Keratinocyte (primary cell): ENCODE measurements at regions not wholly inside any gene's neighbourhood (a gene's known extent, or its start where the extent isn't known, plus 50 kb on each side); places are given as distances from the start of the nearest gene placed in this dataset.

Experiments used
- DNase-seq: peaks from one replicate; pipeline ENCODE4 v3.0.0-alpha.2; 2011; ENCODE audit warnings: low read depth, missing footprints, low spot score
- FAIRE-seq: peaks from 2 replicates; lab custom pipeline; 2011; peaks lifted over from hg19 to GRCh38; lab: Jason Lieb, UNC
- H2AFZ ChIP-seq: 2 replicates; pipeline ENCODE4 v1.6.0; 2012; ENCODE audit warnings: low read length, control low read depth, inconsistent platforms; ENCODE audit not compliant: control insufficient read depth
- H3K27ac ChIP-seq: 2 replicates; pipeline ENCODE4 v1.5.1; 2011; ENCODE audit warnings: low read length; ENCODE audit not compliant: control insufficient read depth, insufficient read depth
- H3K27me3 ChIP-seq: 3 replicates; pipeline ENCODE4 v1.6.0; 2011; ENCODE audit warnings: low read length; ENCODE audit not compliant: control insufficient read depth, insufficient read depth; ENCODE audit errors: extremely low read depth
- H3K36me3 ChIP-seq, 2 experiments: 2 replicates in 1 of 2; 3 replicates in 1 of 2; pipeline ENCODE4 v1.5.1; 2011; ENCODE audit warnings: low read length in 2 of 2, mild to moderate bottlenecking in 1 of 2; ENCODE audit not compliant: control insufficient read depth in 2 of 2, insufficient read depth in 2 of 2; ENCODE audit errors: extremely low read depth in 1 of 2
- H3K4me1 ChIP-seq: 3 replicates; pipeline ENCODE4 v1.5.1; 2011; ENCODE audit warnings: low read length; ENCODE audit not compliant: control insufficient read depth, insufficient read depth; ENCODE audit errors: extremely low read depth
- H3K4me2 ChIP-seq: 3 replicates; pipeline ENCODE4 v1.6.0; 2011; ENCODE audit warnings: low read depth, low read length; ENCODE audit not compliant: control insufficient read depth, insufficient read depth; ENCODE audit errors: extremely low read depth
- H3K4me3 ChIP-seq, 3 experiments: fragments of 200-600 bp in 1 of 3; sonication (generic) in 1 of 3; 2 replicates in 2 of 3; 3 replicates in 1 of 3; pipeline ENCODE4 v1.5.1; 2011 to 2016; ENCODE audit warnings: low read length in 3 of 3, mild to moderate bottlenecking in 3 of 3, control low read depth in 2 of 3, inconsistent platforms in 1 of 3, low read depth in 1 of 3, mixed read lengths in 1 of 3, mixed run types in 1 of 3, moderate library complexity in 1 of 3; ENCODE audit not compliant: control insufficient read depth in 2 of 3, insufficient read depth in 2 of 3; ENCODE audit errors: extremely low read depth in 1 of 3
- H3K79me2 ChIP-seq: 2 replicates; pipeline ENCODE4 v1.6.0; 2012; ENCODE audit warnings: low read length; ENCODE audit not compliant: control insufficient read depth, insufficient read depth
- H3K9ac ChIP-seq: 3 replicates; pipeline ENCODE4 v1.6.0; 2011; ENCODE audit warnings: low read length; ENCODE audit not compliant: control insufficient read depth, insufficient read depth; ENCODE audit errors: extremely low read depth
- H3K9me1 ChIP-seq: 3 replicates; pipeline ENCODE4 v1.6.0; 2011; ENCODE audit warnings: low read length; ENCODE audit not compliant: control insufficient read depth, insufficient read depth; ENCODE audit errors: extremely low read depth
- H3K9me3 ChIP-seq: 2 replicates; pipeline ENCODE4 v1.5.1; 2012; ENCODE audit warnings: low read depth, low read length; ENCODE audit not compliant: control insufficient read depth
- H4K20me1 ChIP-seq: 3 replicates; pipeline ENCODE4 v1.6.0; 2011; ENCODE audit warnings: low read length; ENCODE audit not compliant: control insufficient read depth, insufficient read depth; ENCODE audit errors: extremely low read depth
- EZH2 ChIP-seq: IDR thresholded peaks from one replicate; pipeline ENCODE4 v1.6.1; 2012; ENCODE audit warnings: inconsistent platforms, mild to moderate bottlenecking, low read length, moderate library complexity
- dilution Hi-C: fragments of 300-500 bp; cut with MboI; formaldehyde crosslinking; loops from one replicate; pipeline ENCODE4 v1.7.0; 2020; ENCODE audit warnings: low sequenced_read_pairs; ENCODE audit not compliant: extremely low pct_ligation_motif_present
- TF ChIP-seq, protein P1 (sequence below), 3 experiments: IDR thresholded peaks in 1 of 3; conservative IDR thresholded peaks in 1 of 3; optimal IDR thresholded peaks in 1 of 3; 2 replicates in 2 of 3; 3 replicates in 1 of 3; pipeline versions ENCODE3 to v1.5.1; 2011; ENCODE audit warnings: low read length in 3 of 3, mild to moderate bottlenecking in 3 of 3, moderate library complexity in 2 of 3, control low read depth in 1 of 3, inconsistent platforms in 1 of 3; ENCODE audit not compliant: insufficient read depth in 2 of 3; ENCODE audit errors: extremely low read depth in 1 of 3

DNA sequence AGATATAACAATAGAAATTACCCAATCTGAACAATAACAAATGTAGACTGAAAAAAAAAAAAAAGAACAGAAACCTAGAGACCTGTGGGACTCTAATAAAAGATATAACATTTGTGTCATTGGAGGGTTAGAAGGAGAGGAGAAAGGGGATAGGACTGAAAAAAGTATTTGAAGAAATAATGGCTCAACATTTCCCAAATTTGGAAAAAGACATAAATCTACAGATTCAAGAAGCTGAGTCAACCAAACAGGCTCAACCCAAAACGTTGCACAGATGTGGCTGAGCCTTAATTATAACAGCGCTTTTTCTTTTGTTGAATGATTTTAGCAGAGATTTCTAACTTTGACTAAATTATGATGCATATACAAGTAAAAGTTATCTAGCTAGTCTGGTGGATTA is 131.3 kb downstream of the TMTC3 start:
- H3K9me3 ChIP-seq, result no peaks in the 10 kb centered on the region
- no peaks in the 10 kb centered on the region for H3K4me1 ChIP-seq
- no peak overlapping the region for H3K9ac ChIP-seq
- no peak for DNase-seq
- no peak overlapping the region for H3K4me3 ChIP-seq
- H4K20me1 ChIP-seq, result no peaks in the 10 kb centered on the region
- no peaks in the 10 kb centered on the region for H3K9me1 ChIP-seq
- no peak for FAIRE-seq
- no peak overlapping the region for H2AFZ ChIP-seq
- no peak overlapping the region for H3K4me2 ChIP-seq
- TF ChIP-seq EZH2, result no peak
- TF ChIP-seq, protein P1, sequence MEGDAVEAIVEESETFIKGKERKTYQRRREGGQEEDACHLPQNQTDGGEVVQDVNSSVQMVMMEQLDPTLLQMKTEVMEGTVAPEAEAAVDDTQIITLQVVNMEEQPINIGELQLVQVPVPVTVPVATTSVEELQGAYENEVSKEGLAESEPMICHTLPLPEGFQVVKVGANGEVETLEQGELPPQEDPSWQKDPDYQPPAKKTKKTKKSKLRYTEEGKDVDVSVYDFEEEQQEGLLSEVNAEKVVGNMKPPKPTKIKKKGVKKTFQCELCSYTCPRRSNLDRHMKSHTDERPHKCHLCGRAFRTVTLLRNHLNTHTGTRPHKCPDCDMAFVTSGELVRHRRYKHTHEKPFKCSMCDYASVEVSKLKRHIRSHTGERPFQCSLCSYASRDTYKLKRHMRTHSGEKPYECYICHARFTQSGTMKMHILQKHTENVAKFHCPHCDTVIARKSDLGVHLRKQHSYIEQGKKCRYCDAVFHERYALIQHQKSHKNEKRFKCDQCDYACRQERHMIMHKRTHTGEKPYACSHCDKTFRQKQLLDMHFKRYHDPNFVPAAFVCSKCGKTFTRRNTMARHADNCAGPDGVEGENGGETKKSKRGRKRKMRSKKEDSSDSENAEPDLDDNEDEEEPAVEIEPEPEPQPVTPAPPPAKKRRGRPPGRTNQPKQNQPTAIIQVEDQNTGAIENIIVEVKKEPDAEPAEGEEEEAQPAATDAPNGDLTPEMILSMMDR (optimal IDR thresholded peaks at IDR 0.05 in 1 of 3, IDR thresholded peaks at IDR 0.05 in 1 of 3, conservative IDR thresholded peaks at IDR 0.05 in 1 of 3; ENCODE audit: extremely low read depth in 1 of 3, insufficient read depth in 2 of 3, low read length in 3 of 3), result no peak
- H3K79me2 ChIP-seq, result no peaks in the 10 kb centered on the region
- H3K27ac ChIP-seq, result no peak overlapping the region
- H3K27me3 ChIP-seq, result no peaks in the 10 kb centered on the region
- no peaks in the 10 kb centered on the region for H3K36me3 ChIP-seq
- dilution Hi-C loops, result no loop called here

DNA sequence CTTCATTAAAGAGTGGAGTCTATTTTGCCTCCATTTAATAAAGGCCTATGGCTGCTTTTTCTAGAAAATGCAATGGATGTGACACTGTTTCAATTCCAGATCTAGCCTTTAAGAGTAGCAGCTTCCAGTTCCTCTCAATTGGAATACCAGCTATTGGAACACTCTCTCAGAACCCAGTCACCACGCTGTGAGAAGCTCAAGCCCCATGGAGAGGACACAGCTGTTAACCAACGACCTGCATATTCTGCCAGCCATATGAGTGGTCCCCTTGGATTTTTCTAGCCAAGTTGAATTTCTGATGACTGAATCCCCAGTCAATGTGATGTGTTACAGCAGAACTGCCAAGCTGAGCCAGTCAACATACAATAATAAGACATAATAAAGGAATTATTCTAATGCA is 131.8 kb downstream of the TMTC3 start:
- DNase-seq (no peak), FAIRE-seq (no peak)
- Histone ChIP-seq H3K4me1 (no peaks in the 10 kb centered on the region), H3K4me3 (no peak overlapping the region), H3K4me2 (no peak overlapping the region), H3K27ac (no peak overlapping the region), H3K9me3 (no peaks in the 10 kb centered on the region), H3K27me3 (no peaks in the 10 kb centered on the region), H4K20me1 (no peaks in the 10 kb centered on the region), H3K36me3 (no peaks in the 10 kb centered on the region), H3K9ac (no peak overlapping the region), H2AFZ (no peak overlapping the region), H3K9me1 (no peaks in the 10 kb centered on the region), H3K79me2 (no peaks in the 10 kb centered on the region)
- dilution Hi-C loops, result no loop called here
- no peak for TF ChIP-seq EZH2
- TF ChIP-seq, protein P1 (optimal IDR thresholded peaks at IDR 0.05 in 1 of 3, IDR thresholded peaks at IDR 0.05 in 1 of 3, conservative IDR thresholded peaks at IDR 0.05 in 1 of 3; ENCODE audit: extremely low read depth in 1 of 3, insufficient read depth in 2 of 3, low read length in 3 of 3), result no peak
